ENCODE measurements at regions not wholly inside any gene's neighbourhood (a gene's known extent, or its start where the extent isn't known, plus 50 kb on each side); places are given as distances from the start of the nearest gene placed in this dataset.
A peak's percentile ranks its signal among the peaks of the same experiment; 100 is the strongest.

DNA sequence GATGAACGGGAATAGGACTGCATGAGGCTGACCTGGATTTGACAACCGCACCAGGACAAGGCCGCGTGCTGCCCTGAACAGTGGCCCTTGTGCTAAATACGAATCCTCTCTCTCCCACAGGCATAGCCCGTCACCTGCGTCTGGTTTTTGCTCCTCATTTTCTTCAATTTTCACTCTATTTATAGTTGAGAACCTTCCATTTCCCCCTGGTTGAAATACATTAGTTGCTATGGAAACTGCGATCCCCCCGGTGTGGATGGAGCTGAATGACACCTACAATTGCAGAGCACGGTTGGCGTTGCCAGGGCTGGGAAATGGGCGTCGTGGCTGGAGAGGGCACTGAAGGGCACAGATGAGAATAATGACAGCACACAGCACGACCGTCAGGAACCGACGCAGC lies 158.6 kb upstream of the PITRM1 start:
- no peak for TF ChIP-seq SPI1 (IDR thresholded peaks at IDR 0.05; ENCODE audit: borderline replicate concordance, low read depth)
- TF ChIP-seq GABPA (IDR thresholded peaks at IDR 0.05; ENCODE audit: low read depth) = no peak
- TF ChIP-seq POLR2AphosphoS5 (IDR thresholded peaks at IDR 0.05; ENCODE audit: low read depth) = no peak
- TF ChIP-seq CTCF (IDR thresholded peaks at IDR 0.05; ENCODE audit: insufficient read depth, low read length) = no peak
- TF ChIP-seq REST (IDR thresholded peaks at IDR 0.05; ENCODE audit: insufficient replicate concordance, low read depth) = no peak
- DNase-seq (ENCODE audit: low read depth in 1 of 2, low spot score in 1 of 2) = no peak
- no peaks in the 10 kb centered on the region for H3K27me3 ChIP-seq (ENCODE audit: insufficient read depth, poor library complexity, severe bottlenecking)

DNA sequence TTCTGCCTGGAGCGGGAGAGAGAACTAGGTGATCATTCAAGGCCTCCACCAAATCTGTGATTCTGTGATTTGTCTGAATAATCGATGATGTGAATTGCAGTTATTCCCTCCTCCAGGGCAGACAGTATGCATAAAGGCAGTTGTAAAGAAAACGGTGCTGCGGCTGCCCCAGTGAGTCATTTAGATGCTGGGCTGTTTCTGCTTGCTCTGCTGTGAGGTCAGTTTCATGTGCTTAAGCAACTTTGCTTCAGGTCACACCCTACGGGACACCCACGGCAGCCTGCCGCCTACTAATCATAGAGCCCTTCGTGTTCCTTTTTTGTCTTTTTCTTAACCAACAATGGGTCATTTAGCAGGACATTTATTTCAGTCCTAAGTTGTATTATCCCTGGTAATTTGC lies 158.1 kb upstream of the PITRM1 start:
- no peak overlapping the region for H3K4me3 ChIP-seq (replicated peaks; ENCODE audit: insufficient read depth, low read length)
- peak in 1 of 2 experiments; percentile 32 for DNase-seq (ENCODE audit: low read depth in 1 of 2, low spot score in 1 of 2)
- no peak for TF ChIP-seq GABPA (IDR thresholded peaks at IDR 0.05; ENCODE audit: low read depth)
- no peak for TF ChIP-seq CTCF (IDR thresholded peaks at IDR 0.05; ENCODE audit: insufficient read depth, low read length)
- no peak for TF ChIP-seq REST (IDR thresholded peaks at IDR 0.05; ENCODE audit: insufficient replicate concordance, low read depth)
- TF ChIP-seq SPI1 (IDR thresholded peaks at IDR 0.05; ENCODE audit: borderline replicate concordance, low read depth) = no peak
- TF ChIP-seq POLR2AphosphoS5 (IDR thresholded peaks at IDR 0.05; ENCODE audit: low read depth) = no peak
- H3K27ac ChIP-seq (replicated peaks) = no peak overlapping the region
- H3K27me3 ChIP-seq (ENCODE audit: insufficient read depth, poor library complexity, severe bottlenecking) = no peaks in the 10 kb centered on the region

More for the DNA sequence above, 158.6 kb upstream of the PITRM1 start:
- H3K4me3 ChIP-seq (replicated peaks; ENCODE audit: insufficient read depth, low read length) = no peak overlapping the region
- no peak overlapping the region for H3K27ac ChIP-seq (replicated peaks)

DNA sequence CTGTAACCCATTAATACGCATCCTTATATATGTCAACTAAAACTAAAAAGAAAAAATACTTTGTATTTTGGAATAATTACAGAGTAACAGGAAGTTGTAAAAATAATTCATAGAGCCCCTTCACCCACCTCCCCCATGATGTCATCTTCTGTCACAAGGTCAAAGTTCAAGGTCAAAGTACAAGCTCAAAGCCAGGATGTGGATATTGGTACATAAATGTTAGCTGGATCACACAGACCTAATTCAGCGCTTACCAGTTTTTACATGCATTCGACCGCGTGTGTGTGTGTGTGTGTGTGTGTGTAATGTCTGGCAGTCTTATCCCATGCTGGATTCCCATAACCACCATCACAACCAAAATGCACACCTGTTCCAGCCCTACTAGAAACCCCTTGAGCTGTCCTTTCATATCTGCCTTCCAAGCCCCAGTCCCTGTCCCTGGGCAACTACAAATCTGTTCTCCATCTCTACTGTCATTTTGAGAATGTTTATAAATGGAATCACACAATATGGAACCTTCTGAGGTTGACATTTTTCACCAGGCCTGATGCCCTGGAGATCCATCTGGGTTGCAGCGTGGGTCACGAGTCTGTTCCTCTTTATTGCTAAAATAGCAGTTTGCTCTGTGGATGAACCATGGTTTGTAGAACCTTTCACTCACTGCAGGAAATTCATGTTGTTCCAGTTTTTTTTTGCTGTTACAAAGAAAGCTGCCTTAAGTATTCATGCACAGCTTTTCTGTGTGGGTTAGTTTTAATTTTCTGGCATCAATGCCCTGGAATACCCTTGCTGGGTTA lies 153.6 kb upstream of the PITRM1 start:
- no peak for DNase-seq (ENCODE audit: low read depth in 1 of 2, low spot score in 1 of 2)
- H3K27me3 ChIP-seq (ENCODE audit: insufficient read depth, poor library complexity, severe bottlenecking) = no peaks in the 10 kb centered on the region
- no peak overlapping the region for H3K4me3 ChIP-seq (replicated peaks; ENCODE audit: insufficient read depth, low read length)
- no peak overlapping the region for H3K27ac ChIP-seq (replicated peaks)
- TF ChIP-seq SPI1 (IDR thresholded peaks at IDR 0.05; ENCODE audit: borderline replicate concordance, low read depth) (no peak), REST (IDR thresholded peaks at IDR 0.05; ENCODE audit: insufficient replicate concordance, low read depth) (no peak), GABPA (IDR thresholded peaks at IDR 0.05; ENCODE audit: low read depth) (no peak), POLR2AphosphoS5 (IDR thresholded peaks at IDR 0.05; ENCODE audit: low read depth) (no peak), CTCF (IDR thresholded peaks at IDR 0.05; ENCODE audit: insufficient read depth, low read length) (no peak)
